Thyroid gland (tissue), 4 donors: ENCODE measurements at regions not wholly inside any gene's neighbourhood (a gene's known extent, or its start where the extent isn't known, plus 50 kb on each side); places are given as distances from the start of the nearest gene placed in this dataset.

Source experiments
- POLR2A ChIP-seq, 2 donors: fragments of 450-650 bp; IDR thresholded peaks; one replicate each; pipeline ENCODE4 v1.6.1; 2017; ENCODE audit warnings: antibody characterized with exemption in 2 of 2, mild to moderate bottlenecking in 2 of 2, moderate library complexity in 1 of 2
- TF ChIP-seq, protein P1 (sequence below), 6 experiments: fragments of 200-600 bp in 3 of 6; fragments of 450-650 bp in 3 of 6; sonication (generic) in 3 of 6; IDR thresholded peaks; one replicate each; pipeline ENCODE4 v1.5.1; 2016 to 2019; ENCODE audit warnings: antibody characterized with exemption in 6 of 6, mild to moderate bottlenecking in 2 of 6, inconsistent platforms in 1 of 6, moderate library complexity in 1 of 6

DNA sequence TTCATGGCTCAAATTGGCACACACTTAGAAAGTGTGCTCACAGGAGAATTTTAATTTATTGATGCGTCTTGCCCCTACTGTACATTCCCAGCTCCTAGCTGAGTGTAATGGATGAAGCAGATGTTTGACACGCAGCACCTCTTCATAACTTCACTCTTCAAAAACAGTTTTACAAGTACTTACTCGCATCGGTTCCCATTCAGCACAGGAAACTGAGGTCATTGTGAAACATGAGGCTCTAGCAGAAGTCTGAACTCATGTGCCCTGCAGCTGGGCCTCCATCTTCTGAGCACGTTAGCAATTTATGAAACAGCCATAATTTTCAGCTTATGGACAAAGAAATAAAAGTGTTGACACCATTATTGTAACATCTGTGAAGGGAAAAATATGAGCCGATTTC, 558.9 kb upstream of the MGMT start:
- no peak for TF ChIP-seq POLR2A (IDR thresholded peaks at IDR 0.05)
- TF ChIP-seq, protein P1, sequence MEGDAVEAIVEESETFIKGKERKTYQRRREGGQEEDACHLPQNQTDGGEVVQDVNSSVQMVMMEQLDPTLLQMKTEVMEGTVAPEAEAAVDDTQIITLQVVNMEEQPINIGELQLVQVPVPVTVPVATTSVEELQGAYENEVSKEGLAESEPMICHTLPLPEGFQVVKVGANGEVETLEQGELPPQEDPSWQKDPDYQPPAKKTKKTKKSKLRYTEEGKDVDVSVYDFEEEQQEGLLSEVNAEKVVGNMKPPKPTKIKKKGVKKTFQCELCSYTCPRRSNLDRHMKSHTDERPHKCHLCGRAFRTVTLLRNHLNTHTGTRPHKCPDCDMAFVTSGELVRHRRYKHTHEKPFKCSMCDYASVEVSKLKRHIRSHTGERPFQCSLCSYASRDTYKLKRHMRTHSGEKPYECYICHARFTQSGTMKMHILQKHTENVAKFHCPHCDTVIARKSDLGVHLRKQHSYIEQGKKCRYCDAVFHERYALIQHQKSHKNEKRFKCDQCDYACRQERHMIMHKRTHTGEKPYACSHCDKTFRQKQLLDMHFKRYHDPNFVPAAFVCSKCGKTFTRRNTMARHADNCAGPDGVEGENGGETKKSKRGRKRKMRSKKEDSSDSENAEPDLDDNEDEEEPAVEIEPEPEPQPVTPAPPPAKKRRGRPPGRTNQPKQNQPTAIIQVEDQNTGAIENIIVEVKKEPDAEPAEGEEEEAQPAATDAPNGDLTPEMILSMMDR (IDR thresholded peaks at IDR 0.05), result no peak
